D721Med (cell line): ENCODE measurements at regions not wholly inside any gene's neighbourhood (a gene's known extent, or its start where the extent isn't known, plus 50 kb on each side); places are given as distances from the start of the nearest gene placed in this dataset.

ENCODE experiments used
- DNase-seq: peaks from one replicate; pipeline ENCODE4 v3.0.0; 2011; ENCODE audit warnings: low spot score; ENCODE audit not compliant: insufficient read length
- FAIRE-seq: peaks from 2 replicates; lab custom pipeline; 2011; peaks lifted over from hg19 to GRCh38; lab: Jason Lieb, UNC
- CTCF ChIP-seq: IDR thresholded peaks from 2 replicates; pipeline ENCODE4 v1.5.1; 2012; ENCODE audit warnings: mild to moderate bottlenecking, control low read depth; ENCODE audit not compliant: insufficient read depth; ENCODE audit errors: missing control alignments

- DNase-seq (no peak), FAIRE-seq (no peak)
- no peak for TF ChIP-seq CTCF
These were observed 53.8 kb upstream of the BOC start for GRCh38 chr3:113157408-113158030.

- no peak for TF ChIP-seq CTCF
- no peak for DNase-seq
- no peak for FAIRE-seq
These were observed 53.2 kb upstream of the BOC start for GRCh38 chr3:113158171-113158570.
